ENCODE measurements at regions not wholly inside any gene's neighbourhood (a gene's known extent, or its start where the extent isn't known, plus 50 kb on each side); places are given as distances from the start of the nearest gene placed in this dataset.

GRCh38 chr14:44300916-44301315, 206.2 kb downstream of the FSCB start:
- Histone ChIP-seq H3K27ac (no peak overlapping the region), H3K36me3 (no peaks in the 10 kb centered on the region), H3K4me1 (no peaks in the 10 kb centered on the region), H3K27me3 (no peaks in the 10 kb centered on the region), H3K4me3 (no peak overlapping the region), H3K9me3 (no peaks in the 10 kb centered on the region)
- in situ Hi-C loops (cut with MboI; ENCODE audit: low sequenced_read_pairs in 4 of 4) (no loop called here), intact Hi-C loops (cut with DNase I; ENCODE audit: low total_unique reads) (no loop called here)
- TF ChIP-seq, protein P1, sequence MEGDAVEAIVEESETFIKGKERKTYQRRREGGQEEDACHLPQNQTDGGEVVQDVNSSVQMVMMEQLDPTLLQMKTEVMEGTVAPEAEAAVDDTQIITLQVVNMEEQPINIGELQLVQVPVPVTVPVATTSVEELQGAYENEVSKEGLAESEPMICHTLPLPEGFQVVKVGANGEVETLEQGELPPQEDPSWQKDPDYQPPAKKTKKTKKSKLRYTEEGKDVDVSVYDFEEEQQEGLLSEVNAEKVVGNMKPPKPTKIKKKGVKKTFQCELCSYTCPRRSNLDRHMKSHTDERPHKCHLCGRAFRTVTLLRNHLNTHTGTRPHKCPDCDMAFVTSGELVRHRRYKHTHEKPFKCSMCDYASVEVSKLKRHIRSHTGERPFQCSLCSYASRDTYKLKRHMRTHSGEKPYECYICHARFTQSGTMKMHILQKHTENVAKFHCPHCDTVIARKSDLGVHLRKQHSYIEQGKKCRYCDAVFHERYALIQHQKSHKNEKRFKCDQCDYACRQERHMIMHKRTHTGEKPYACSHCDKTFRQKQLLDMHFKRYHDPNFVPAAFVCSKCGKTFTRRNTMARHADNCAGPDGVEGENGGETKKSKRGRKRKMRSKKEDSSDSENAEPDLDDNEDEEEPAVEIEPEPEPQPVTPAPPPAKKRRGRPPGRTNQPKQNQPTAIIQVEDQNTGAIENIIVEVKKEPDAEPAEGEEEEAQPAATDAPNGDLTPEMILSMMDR (IDR thresholded peaks at IDR 0.05 in 4 of 5, conservative IDR thresholded peaks at IDR 0.05 in 1 of 5): no peak
- TF ChIP-seq POLR2A (IDR thresholded peaks at IDR 0.05): no peak
- no peak for DNase-seq
- ATAC-seq: no peak

GRCh38 chr14:44297437-44297836, 209.6 kb downstream of the FSCB start:
- ATAC-seq: no peak
- intact Hi-C loops (cut with DNase I; ENCODE audit: low total_unique reads) (no loop called here), in situ Hi-C loops (cut with MboI; ENCODE audit: low sequenced_read_pairs in 4 of 4) (no loop called here)
- Histone ChIP-seq H3K27me3 (no peaks in the 10 kb centered on the region), H3K27ac (no peak overlapping the region), H3K36me3 (no peaks in the 10 kb centered on the region), H3K9me3 (no peaks in the 10 kb centered on the region), H3K4me3 (no peak overlapping the region), H3K4me1 (no peaks in the 10 kb centered on the region)
- TF ChIP-seq, protein P1 (IDR thresholded peaks at IDR 0.05 in 4 of 5, conservative IDR thresholded peaks at IDR 0.05 in 1 of 5): no peak
- no peak for TF ChIP-seq POLR2A (IDR thresholded peaks at IDR 0.05)
- DNase-seq: no peak

GRCh38 chr14:44291366-44291915, 215.6 kb downstream of the FSCB start:
- Histone ChIP-seq H3K4me3 (no peak overlapping the region), H3K9me3 (no peaks in the 10 kb centered on the region), H3K27ac (no peak overlapping the region), H3K4me1 (no peaks in the 10 kb centered on the region), H3K27me3 (no peaks in the 10 kb centered on the region), H3K36me3 (no peaks in the 10 kb centered on the region)
- intact Hi-C loops (cut with DNase I; ENCODE audit: low total_unique reads) (no loop called here), in situ Hi-C loops (cut with MboI; ENCODE audit: low sequenced_read_pairs in 4 of 4) (no loop called here)
- DNase-seq (no peak), ATAC-seq (no peak)
- TF ChIP-seq, protein P1 (IDR thresholded peaks at IDR 0.05 in 4 of 5, conservative IDR thresholded peaks at IDR 0.05 in 1 of 5): no peak
- no peak for TF ChIP-seq POLR2A (IDR thresholded peaks at IDR 0.05)

DNA sequence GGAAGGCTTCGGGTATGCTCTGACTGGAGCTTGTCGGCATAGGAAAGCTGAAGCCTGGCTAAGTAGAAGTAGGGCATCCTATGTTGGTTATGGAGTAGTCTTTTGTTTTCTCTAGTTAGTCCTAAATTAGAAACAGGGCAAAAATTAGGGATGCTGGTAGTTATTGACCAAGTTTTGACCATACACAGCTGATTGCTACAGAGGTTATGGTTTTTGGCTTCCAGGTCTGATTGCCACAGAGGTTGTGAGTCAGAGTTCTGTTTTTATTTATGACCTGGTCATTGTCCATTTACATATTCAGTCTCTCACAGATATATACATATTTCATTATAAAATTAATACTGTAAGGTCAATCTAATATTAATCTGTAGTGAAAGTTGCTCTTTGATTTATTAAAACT, 219.2 kb downstream of the FSCB start:
- no peak for DNase-seq
- no peak for ATAC-seq
- Histone ChIP-seq H3K9me3 (no peaks in the 10 kb centered on the region), H3K27ac (no peak overlapping the region), H3K4me3 (no peak overlapping the region), H3K27me3 (no peaks in the 10 kb centered on the region), H3K4me1 (no peaks in the 10 kb centered on the region), H3K36me3 (no peaks in the 10 kb centered on the region)
- in situ Hi-C loops (cut with MboI; ENCODE audit: low sequenced_read_pairs in 4 of 4) (no loop called here), intact Hi-C loops (cut with DNase I; ENCODE audit: low total_unique reads) (no loop called here)
- TF ChIP-seq, protein P1 (IDR thresholded peaks at IDR 0.05 in 4 of 5, conservative IDR thresholded peaks at IDR 0.05 in 1 of 5): no peak
- no peak for TF ChIP-seq POLR2A (IDR thresholded peaks at IDR 0.05)

- H3K9me3 ChIP-seq: no peaks in the 10 kb centered on the region
- in situ Hi-C loops (cut with MboI; ENCODE audit: low sequenced_read_pairs in 4 of 4) (no loop called here), intact Hi-C loops (cut with DNase I; ENCODE audit: low total_unique reads) (no loop called here)
- no peaks in the 10 kb centered on the region for H3K4me1 ChIP-seq
- H3K27me3 ChIP-seq: no peaks in the 10 kb centered on the region
- no peak overlapping the region for H3K27ac ChIP-seq
- TF ChIP-seq, protein P1 (IDR thresholded peaks at IDR 0.05 in 4 of 5, conservative IDR thresholded peaks at IDR 0.05 in 1 of 5): no peak
- TF ChIP-seq POLR2A (IDR thresholded peaks at IDR 0.05): no peak
- ATAC-seq (no peak), DNase-seq (no peak)
- H3K4me3 ChIP-seq: no peak overlapping the region
- no peaks in the 10 kb centered on the region for H3K36me3 ChIP-seq
Measured at GRCh38 chr14:44286201-44286600, 220.9 kb downstream of the FSCB start.

All from gastrocnemius medialis (tissue), 4 donors.